SU-DHL-6 (cell line): ENCODE measurements at regions not wholly inside any gene's neighbourhood (a gene's known extent, or its start where the extent isn't known, plus 50 kb on each side); places are given as distances from the start of the nearest gene placed in this dataset.

ENCODE experiments used
- EZH2phosphoT487 ChIP-seq: fragments of 200-600 bp; sonication (generic), shearing (Covaris generic); conservative IDR thresholded peaks from 2 replicates; pipeline ENCODE4 v1.6.1; 2018; ENCODE audit warnings: mild to moderate bottlenecking, antibody characterized with exemption, low read length, moderate library complexity, mixed read lengths
- TF ChIP-seq, protein P1 (sequence below): fragments of 200-600 bp; sonication (generic); IDR thresholded peaks from one replicate; pipeline ENCODE4 v1.5.1; 2017; ENCODE audit warnings: antibody characterized with exemption, mild to moderate bottlenecking, low read length, moderate library complexity; ENCODE audit not compliant: insufficient read depth, poor library complexity, severe bottlenecking

DNA sequence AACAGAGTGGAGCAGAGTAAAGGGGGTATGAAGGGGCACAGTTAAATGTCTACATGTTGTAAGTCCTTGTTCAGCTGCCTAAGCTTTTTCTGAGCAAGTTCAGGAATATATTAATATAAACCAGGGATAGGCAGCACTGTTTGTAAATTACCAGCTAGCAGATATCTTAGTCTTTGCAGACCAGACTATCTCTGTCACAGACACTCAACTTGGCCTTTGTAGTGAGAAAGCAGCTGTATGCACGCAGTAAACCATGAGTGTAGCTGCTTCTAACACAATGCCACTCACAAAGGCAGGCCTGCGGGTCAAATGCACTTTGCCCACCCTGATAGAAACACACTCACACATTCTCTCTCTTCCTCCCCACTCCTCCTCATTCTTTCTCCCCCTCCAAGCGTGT is 1016.9 kb downstream of the UQCRFS1 start:
- TF ChIP-seq, protein P1, sequence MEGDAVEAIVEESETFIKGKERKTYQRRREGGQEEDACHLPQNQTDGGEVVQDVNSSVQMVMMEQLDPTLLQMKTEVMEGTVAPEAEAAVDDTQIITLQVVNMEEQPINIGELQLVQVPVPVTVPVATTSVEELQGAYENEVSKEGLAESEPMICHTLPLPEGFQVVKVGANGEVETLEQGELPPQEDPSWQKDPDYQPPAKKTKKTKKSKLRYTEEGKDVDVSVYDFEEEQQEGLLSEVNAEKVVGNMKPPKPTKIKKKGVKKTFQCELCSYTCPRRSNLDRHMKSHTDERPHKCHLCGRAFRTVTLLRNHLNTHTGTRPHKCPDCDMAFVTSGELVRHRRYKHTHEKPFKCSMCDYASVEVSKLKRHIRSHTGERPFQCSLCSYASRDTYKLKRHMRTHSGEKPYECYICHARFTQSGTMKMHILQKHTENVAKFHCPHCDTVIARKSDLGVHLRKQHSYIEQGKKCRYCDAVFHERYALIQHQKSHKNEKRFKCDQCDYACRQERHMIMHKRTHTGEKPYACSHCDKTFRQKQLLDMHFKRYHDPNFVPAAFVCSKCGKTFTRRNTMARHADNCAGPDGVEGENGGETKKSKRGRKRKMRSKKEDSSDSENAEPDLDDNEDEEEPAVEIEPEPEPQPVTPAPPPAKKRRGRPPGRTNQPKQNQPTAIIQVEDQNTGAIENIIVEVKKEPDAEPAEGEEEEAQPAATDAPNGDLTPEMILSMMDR = no peak
- no peak for TF ChIP-seq EZH2phosphoT487
